Esophagus muscularis mucosa (tissue), 3 donors: ENCODE measurements at regions not wholly inside any gene's neighbourhood (a gene's known extent, or its start where the extent isn't known, plus 50 kb on each side); places are given as distances from the start of the nearest gene placed in this dataset.

Source experiments
- CTCF ChIP-seq, 3 experiments: fragments of 200-600 bp in 2 of 3; fragments of 450-650 bp in 1 of 3; sonication (generic) in 2 of 3; IDR thresholded peaks; one replicate each; pipeline ENCODE4 v1.5.1; 2017 to 2019; ENCODE audit warnings: antibody characterized with exemption in 3 of 3, mild to moderate bottlenecking in 2 of 3, moderate library complexity in 1 of 3
- POLR2A ChIP-seq: fragments of 450-650 bp; IDR thresholded peaks from one replicate; pipeline ENCODE4 v1.6.1; 2017; ENCODE audit warnings: antibody characterized with exemption, moderate library complexity, mild to moderate bottlenecking, low read depth

GRCh38 chr5:118603278-118603677, 385.1 kb downstream of the DTWD2 start:
- no peak for TF ChIP-seq POLR2A
- TF ChIP-seq CTCF (IDR thresholded peaks at IDR 0.05), result no peak
